Activated T-cell treated with anti-CD3 and anti-CD28 coated beads, Interleukin-2, amount 50 U/mL, for 72 hours (primary cell): ENCODE measurements at regions not wholly inside any gene's neighbourhood (a gene's known extent, or its start where the extent isn't known, plus 50 kb on each side); places are given as distances from the start of the nearest gene placed in this dataset.

Experiments used
- ATAC-seq, 2 donors: fragments of 150-1000 bp; cut with Tn5 transposase; replicated peaks in 1 of 2; 2 replicates each; pipeline ENCODE4 v1.10.0; 2021; ENCODE audit warnings: moderate library complexity in 2 of 2, mild to moderate bottlenecking in 1 of 2
- DNase-seq, 2 donors: peaks; one replicate each; pipeline ENCODE4 v3.0.0; 2021 to 2022; ENCODE audit warnings: mixed read lengths in 1 of 2
- H3K27ac Mint-ChIP-seq: one replicate; pipeline ENCODE4 v1.8.0; 2022; ENCODE audit warnings: mild to moderate bottlenecking, moderate library complexity, mixed read lengths
- H3K27me3 Mint-ChIP-seq: one replicate; pipeline ENCODE4 v1.8.0; 2022; ENCODE audit warnings: low read depth, mixed read lengths
- H3K36me3 Mint-ChIP-seq, 2 donors: one replicate each; pipeline ENCODE4 v1.8.0; 2022; ENCODE audit warnings: mixed read lengths in 2 of 2, mild to moderate bottlenecking in 1 of 2; ENCODE audit not compliant: insufficient read depth in 2 of 2
- H3K4me1 Mint-ChIP-seq: one replicate; pipeline ENCODE4 v1.8.0; 2022; ENCODE audit warnings: low read depth, mixed read lengths
- H3K4me3 Mint-ChIP-seq, 2 donors: one replicate each; pipeline ENCODE4 v1.8.0; 2022; ENCODE audit warnings: mild to moderate bottlenecking in 2 of 2, mixed read lengths in 2 of 2, moderate library complexity in 2 of 2
- H3K9me3 Mint-ChIP-seq, 2 donors: one replicate each; pipeline ENCODE4 v1.8.0; 2022; ENCODE audit warnings: mixed read lengths in 2 of 2

DNA sequence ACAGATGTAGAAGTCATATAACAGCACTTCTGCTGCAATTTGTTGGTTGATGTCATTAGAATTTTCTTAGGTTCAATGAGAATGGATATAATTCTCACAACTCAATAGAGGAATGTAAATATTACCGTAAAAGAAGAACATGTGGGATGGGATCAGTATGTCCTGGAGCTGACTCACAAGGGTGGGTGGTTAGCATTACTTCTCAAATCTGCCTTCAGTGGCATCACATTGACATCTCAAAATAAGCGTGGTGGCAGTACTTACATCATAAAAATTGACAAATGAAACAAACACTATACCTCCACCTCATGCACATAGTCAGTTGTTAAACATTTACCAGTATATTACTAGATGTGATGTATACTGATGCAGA lies 1068.0 kb upstream of the CADM2 start:
- no peak for ATAC-seq
- no peak overlapping the region for H3K27ac Mint-ChIP-seq
- peaks cover 9 to 14% of the 10 kb centered on the region in 2 donors for H3K9me3 Mint-ChIP-seq
- no peak overlapping the region for H3K4me3 Mint-ChIP-seq
- H3K27me3 Mint-ChIP-seq: no peaks in the 10 kb centered on the region
- H3K36me3 Mint-ChIP-seq: no peaks in the 10 kb centered on the region
- H3K4me1 Mint-ChIP-seq: no peaks in the 10 kb centered on the region
- no peak for DNase-seq

DNA sequence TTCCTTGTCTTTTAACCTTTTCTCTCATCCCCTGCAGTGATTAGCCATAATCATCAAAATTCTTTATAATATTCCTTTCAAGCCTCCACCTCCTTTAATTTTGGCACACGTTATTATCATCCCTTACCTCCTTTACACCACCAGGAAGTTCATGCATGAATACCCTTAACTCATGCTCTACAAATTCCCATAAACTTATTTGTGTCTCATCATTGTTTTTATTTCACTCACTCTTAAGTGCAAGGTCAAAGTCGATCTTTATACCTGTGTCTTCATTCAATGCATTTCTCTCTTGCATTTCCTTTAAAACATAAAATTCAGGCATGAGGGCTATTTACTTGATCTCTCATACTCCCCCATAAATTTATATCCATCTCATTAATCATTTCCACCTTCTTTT lies 1064.6 kb upstream of the CADM2 start:
- no peak overlapping the region for H3K4me3 Mint-ChIP-seq
- no peak for ATAC-seq
- no peaks in the 10 kb centered on the region for H3K36me3 Mint-ChIP-seq
- H3K9me3 Mint-ChIP-seq: peaks cover 4 to 12% of the 10 kb centered on the region in 2 donors
- H3K27me3 Mint-ChIP-seq: no peaks in the 10 kb centered on the region
- H3K4me1 Mint-ChIP-seq: no peaks in the 10 kb centered on the region
- no peak for DNase-seq
- H3K27ac Mint-ChIP-seq: no peak overlapping the region

DNA sequence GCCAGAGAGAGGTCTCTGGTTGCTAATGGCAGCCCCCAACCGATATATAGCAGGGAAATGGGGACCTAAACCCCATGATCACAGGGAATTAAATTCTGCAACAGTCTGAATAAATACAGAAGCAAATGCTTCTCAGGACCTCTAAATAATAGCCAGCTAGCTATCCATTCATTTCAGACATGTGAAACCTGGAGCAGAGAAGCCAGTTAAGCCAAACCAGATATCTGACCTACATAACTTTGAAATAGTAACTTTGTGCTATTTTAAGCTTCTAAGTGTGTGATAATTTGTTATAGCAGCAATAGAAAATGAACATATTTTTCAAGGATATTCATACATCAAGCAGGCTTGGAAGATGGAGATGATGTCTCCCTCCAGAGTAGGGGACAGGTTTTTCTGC lies 1062.9 kb upstream of the CADM2 start:
- ATAC-seq: no peak
- Mint-ChIP-seq H3K36me3 (no peaks in the 10 kb centered on the region), H3K27me3 (no peaks in the 10 kb centered on the region), H3K4me3 (no peak overlapping the region), H3K27ac (no peak overlapping the region), H3K4me1 (no peaks in the 10 kb centered on the region), H3K9me3 (peaks cover 2 to 15% of the 10 kb centered on the region in 2 donors)
- no peak for DNase-seq

DNA sequence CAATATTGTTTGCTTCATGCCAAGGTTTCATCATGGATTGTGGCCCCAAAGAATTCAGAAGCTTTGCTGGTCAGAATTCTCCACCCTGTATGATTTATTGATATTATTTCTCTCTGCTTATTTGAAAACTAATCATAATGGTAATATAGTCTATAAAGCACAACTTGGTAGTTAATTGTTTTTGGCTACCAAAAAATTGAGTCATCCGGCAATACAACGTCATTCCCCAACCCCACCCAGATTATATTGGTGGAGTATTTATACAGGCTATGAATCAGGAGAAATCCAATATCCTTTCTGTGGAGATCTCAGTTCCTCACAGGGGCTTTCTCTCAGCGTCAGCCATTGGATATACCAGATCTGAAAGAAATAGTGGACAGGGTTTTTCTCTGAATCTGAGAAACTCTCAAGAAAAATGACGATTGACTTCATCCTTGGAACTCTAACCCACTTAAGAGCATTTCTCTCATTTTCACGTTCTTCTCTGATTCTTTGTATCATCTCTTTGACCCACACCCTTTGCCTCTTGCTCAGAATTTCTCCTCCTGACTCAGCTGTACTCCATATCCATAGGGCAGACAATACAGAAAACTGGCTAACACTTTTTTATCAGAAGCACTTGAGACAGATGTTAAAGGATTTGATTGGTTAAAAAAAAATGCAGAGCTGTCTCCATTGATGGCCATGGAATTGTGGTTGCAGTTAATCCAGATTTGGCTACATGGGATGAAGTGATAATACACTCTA lies 1055.8 kb upstream of the CADM2 start:
- Mint-ChIP-seq H3K4me3 (no peak overlapping the region), H3K27ac (no peak overlapping the region), H3K36me3 (no peaks in the 10 kb centered on the region), H3K4me1 (no peaks in the 10 kb centered on the region), H3K9me3 (peaks cover 6% of the 10 kb centered on the region in 2 donors), H3K27me3 (no peaks in the 10 kb centered on the region)
- ATAC-seq: no peak
- DNase-seq: no peak

DNA sequence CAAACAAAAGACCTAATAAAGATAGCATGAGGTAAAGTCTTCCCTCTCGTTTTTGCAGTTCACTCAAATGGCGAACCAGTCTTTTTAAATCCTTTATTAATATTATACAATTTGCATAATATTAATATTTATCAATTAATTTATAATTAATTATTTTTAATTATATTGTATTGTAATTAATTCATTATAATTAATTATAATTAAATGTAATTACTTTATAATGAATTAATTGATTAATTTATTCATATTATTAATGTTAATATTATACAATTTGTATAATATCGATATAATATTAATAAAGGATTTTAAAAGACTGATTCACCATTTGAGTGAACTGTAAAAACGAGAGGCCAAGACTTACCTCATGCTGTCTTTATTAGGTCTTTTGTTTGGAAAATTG lies 1045.4 kb upstream of the CADM2 start:
- ATAC-seq: no peak
- no peaks in the 10 kb centered on the region for H3K36me3 Mint-ChIP-seq

DNA sequence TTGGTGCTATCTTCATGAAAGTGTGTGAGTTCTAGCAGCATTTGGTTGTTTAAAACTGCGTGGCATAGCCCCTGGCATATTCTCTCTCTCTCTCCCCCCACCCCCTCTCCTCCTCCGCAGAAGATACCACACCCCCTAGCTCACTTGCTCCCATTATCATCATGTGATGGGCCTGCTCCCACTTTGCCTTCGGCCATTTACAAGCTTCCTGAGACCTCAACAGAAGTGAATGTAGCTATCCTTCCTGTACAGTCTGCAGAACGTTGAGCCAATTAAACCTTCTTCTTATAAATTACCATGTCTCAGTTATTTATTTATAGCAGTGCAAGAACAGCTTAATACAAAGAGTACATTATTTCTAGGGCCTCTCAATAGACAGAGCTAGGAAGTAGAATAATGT lies 1032.5 kb upstream of the CADM2 start:
- DNase-seq (no peak), ATAC-seq (no peak)
- peaks cover 7 to 9% of the 10 kb centered on the region in 2 donors for H3K9me3 Mint-ChIP-seq
- peaks cover 2 to 5% of the 10 kb centered on the region in 2 donors for H3K36me3 Mint-ChIP-seq
- H3K4me1 Mint-ChIP-seq: no peaks in the 10 kb centered on the region
- no peaks in the 10 kb centered on the region for H3K27me3 Mint-ChIP-seq
- no peak overlapping the region for H3K4me3 Mint-ChIP-seq
- no peak overlapping the region for H3K27ac Mint-ChIP-seq

More for the DNA sequence above, 1045.4 kb upstream of the CADM2 start:
- H3K4me3 Mint-ChIP-seq: no peak overlapping the region
- no peaks in the 10 kb centered on the region for H3K27me3 Mint-ChIP-seq
- no peak for DNase-seq
- H3K9me3 Mint-ChIP-seq: peaks cover 3 to 8% of the 10 kb centered on the region in 2 donors
- no peaks in the 10 kb centered on the region for H3K4me1 Mint-ChIP-seq
- H3K27ac Mint-ChIP-seq: no peak overlapping the region

DNA sequence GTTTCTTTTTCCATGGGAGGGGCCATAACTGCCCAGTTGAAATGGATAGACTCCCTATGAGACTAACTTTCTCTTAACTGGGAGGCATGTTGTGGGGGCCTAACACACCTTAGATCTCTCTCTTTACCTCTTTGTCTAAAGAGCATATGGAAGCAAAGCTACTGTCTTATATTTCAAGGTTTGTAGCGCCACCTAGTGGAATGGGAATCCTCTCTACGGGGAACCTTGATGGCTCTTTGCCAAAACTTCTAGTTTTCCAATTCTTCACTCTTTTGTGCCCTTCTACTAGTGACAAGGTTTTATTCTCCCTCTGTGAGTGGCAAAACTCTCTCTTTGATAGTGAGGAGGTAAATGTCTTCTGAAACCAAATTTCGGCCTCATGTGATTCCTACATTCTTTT lies 1030.4 kb upstream of the CADM2 start:
- H3K27me3 Mint-ChIP-seq: no peaks in the 10 kb centered on the region
- ATAC-seq (no peak), DNase-seq (peak in 1 of 2 donors; percentile 5)
- no peak overlapping the region for H3K4me3 Mint-ChIP-seq
- no peak overlapping the region for H3K27ac Mint-ChIP-seq
- peaks cover 9 to 10% of the 10 kb centered on the region in 2 donors for H3K9me3 Mint-ChIP-seq
- H3K36me3 Mint-ChIP-seq: peaks cover 2 to 5% of the 10 kb centered on the region in 2 donors
- H3K4me1 Mint-ChIP-seq: no peaks in the 10 kb centered on the region

DNA sequence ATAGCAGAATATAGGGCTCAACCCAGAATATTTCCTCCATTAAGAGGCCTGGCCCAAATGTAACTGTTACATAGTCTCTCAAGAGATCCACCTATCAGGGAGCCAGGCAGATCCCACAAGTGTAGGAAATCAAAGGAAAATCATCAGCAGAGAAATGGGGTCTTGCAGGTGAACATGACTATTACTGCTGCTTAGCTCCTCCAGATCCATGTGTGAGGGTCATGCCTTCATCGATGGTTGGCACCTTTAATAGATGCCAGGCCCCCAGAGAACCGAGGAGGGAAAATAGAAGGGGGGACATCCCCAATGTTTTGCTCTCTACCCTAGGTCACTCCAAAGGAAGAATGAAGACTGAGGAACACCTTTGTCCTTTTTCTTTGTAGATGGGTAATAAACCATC lies 1029.9 kb upstream of the CADM2 start:
- H3K4me3 Mint-ChIP-seq: no peak overlapping the region
- H3K27ac Mint-ChIP-seq: no peak overlapping the region
- H3K9me3 Mint-ChIP-seq: peaks cover 9 to 10% of the 10 kb centered on the region in 2 donors
- no peaks in the 10 kb centered on the region for H3K4me1 Mint-ChIP-seq
- DNase-seq (no peak), ATAC-seq (no peak)
- H3K27me3 Mint-ChIP-seq: no peaks in the 10 kb centered on the region
- H3K36me3 Mint-ChIP-seq: peaks cover 2 to 5% of the 10 kb centered on the region in 2 donors

DNA sequence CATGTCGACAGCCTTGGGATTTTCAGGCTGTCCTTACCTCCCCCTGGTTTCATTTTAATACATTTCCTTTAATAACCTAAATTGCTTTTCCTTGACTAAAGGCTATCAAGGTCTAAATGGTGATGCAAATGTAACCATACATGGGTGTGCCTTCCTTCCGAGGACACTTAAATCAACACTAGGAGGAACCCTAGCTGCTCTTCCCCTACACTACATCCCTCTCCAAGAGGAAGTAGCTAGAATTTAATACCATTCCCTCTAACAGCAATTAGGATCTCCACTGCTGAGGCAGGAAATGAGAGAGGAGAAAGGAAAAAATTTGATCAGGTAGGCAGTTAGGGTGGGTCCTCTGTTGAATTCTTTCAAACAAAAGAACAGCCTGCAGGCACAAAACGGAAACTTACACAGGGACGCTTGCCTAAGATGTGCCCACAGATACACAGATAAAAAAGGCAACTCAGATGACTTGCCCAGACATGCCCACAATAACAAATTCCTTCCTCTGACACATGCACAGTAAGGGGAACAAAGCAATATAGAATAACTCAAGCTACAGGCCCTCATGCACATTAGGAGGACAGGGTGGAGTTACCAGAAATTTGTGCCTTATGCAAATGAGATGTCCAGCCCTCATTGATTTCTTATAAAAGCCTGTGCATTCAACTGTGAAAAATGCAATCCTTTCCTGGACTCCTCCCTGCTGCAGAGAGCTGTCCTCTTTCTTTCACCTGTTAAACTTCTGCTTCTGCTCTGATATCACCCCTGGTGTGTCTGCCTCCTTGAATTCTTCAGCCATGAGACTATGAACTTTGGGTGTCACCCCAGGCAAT lies 1024.4 kb upstream of the CADM2 start:
- ATAC-seq (no peak), DNase-seq (no peak)
- H3K27ac Mint-ChIP-seq: no peak overlapping the region
- no peak overlapping the region for H3K4me3 Mint-ChIP-seq
- H3K9me3 Mint-ChIP-seq: peaks cover 16 to 19% of the 10 kb centered on the region in 2 donors
- no peaks in the 10 kb centered on the region for H3K27me3 Mint-ChIP-seq
- H3K36me3 Mint-ChIP-seq: peaks cover 0 to 5% of the 10 kb centered on the region in 2 donors
- no peaks in the 10 kb centered on the region for H3K4me1 Mint-ChIP-seq

DNA sequence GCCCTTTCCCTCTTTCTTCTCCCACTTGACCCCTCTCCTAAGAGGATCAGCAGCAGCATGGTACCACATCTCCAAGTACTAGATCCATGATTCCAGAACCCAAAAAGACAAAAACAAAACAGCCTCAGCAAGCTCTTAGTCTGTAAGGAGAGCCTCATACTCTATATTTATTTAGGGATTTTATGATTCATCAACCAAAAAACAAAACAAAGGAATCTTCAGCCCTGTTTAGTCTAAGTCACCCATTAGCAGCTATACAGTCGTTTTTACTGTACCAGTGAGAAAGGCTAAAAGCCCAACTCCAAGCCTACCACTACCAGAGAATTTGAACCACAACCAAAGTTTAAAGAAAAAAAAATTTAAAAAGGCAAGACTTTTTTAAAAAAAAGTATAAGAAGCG lies 1020.3 kb upstream of the CADM2 start:
- no peak overlapping the region for H3K27ac Mint-ChIP-seq
- no peak for ATAC-seq
- H3K27me3 Mint-ChIP-seq: no peaks in the 10 kb centered on the region
- no peak overlapping the region for H3K4me3 Mint-ChIP-seq
- H3K36me3 Mint-ChIP-seq: no peaks in the 10 kb centered on the region
- peaks cover 15 to 16% of the 10 kb centered on the region in 2 donors for H3K9me3 Mint-ChIP-seq
- DNase-seq: no peak
- no peaks in the 10 kb centered on the region for H3K4me1 Mint-ChIP-seq

DNA sequence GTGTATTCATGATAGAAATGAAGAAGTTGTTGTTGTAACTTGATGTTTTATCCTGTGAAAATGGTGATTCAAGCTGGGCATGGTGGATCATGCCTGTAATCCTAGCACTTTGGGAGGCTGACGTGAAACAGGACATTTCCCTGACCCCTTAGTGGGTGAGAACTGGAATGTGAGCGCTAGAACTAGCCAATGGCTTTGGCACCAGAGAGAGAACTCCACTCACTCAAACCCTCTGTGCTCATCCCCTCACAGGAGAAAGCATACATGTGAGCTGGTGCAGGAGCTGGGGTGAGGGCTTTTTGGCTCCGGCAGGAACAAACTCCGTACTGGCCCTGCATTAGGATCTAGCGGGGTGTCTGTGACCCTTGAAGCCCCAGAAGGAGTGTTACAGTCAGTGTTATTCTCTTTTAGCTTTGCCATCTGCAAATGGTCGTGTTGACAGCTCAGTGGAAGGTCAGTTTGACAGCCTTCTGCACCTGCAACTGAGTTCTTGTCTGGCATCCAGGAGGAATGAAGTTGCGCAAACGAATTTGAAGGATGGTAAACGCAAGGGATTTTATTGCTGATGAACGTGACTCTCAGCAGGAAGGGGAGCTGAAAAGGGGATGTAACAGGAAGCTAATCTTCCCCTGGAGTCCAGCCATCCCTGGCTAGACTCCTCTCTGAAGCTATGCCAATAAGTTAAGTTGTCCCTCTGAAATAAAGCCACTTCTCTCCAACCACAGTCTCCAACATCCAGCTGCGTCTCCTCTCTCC lies 1016.6 kb upstream of the CADM2 start:
- ATAC-seq (no peak), DNase-seq (no peak)
- peaks cover 8 to 10% of the 10 kb centered on the region in 2 donors for H3K9me3 Mint-ChIP-seq
- no peaks in the 10 kb centered on the region for H3K27me3 Mint-ChIP-seq
- H3K4me1 Mint-ChIP-seq: no peaks in the 10 kb centered on the region
- H3K27ac Mint-ChIP-seq: no peak overlapping the region
- H3K36me3 Mint-ChIP-seq: no peaks in the 10 kb centered on the region
- no peak overlapping the region for H3K4me3 Mint-ChIP-seq

DNA sequence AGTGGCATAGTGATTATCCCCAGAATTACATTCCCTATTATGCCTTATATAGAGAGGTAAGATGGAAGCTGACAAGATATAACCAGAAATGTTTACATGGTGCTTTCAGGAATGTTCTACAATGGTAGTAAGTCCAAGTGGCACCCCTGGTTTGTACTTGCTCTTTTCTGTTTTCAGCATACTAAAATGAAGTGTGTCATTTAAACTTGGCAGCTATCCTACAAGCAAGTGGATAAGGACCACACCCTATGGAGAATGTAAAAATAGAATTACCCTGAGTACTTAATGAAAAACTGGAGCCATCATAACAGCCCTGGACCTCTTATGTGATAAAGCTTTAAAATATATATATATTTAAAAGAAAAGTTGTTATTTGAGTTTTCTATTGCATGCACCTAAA lies 1012.7 kb upstream of the CADM2 start:
- H3K4me3 Mint-ChIP-seq: no peak overlapping the region
- ATAC-seq: no peak
- H3K27ac Mint-ChIP-seq: no peak overlapping the region
- no peaks in the 10 kb centered on the region for H3K36me3 Mint-ChIP-seq
- H3K4me1 Mint-ChIP-seq: no peaks in the 10 kb centered on the region
- H3K9me3 Mint-ChIP-seq: peaks cover 4 to 6% of the 10 kb centered on the region in 2 donors
- DNase-seq: no peak
- no peaks in the 10 kb centered on the region for H3K27me3 Mint-ChIP-seq

DNA sequence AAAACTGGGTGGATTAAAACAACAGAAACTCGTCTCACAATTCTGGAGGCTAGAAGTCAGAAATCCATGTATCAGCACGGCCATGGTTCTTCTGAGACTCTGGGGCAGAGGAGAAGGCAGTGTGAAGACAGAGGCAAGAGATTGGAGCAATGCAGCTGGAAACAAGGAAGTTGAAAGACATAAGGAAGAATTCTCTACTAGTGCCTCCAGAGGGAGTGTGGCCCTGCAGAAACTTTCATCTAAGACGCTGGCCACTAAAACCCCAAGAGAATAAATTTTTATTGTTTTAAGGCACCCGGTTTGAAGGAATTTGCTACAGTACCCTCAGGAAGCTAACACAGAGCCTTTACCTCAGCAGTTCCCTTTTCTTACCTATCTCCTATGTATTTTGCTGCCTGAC lies 1012.2 kb upstream of the CADM2 start:
- no peak for ATAC-seq
- Mint-ChIP-seq H3K36me3 (no peaks in the 10 kb centered on the region), H3K4me1 (no peaks in the 10 kb centered on the region), H3K4me3 (no peak overlapping the region), H3K9me3 (peaks cover 4 to 6% of the 10 kb centered on the region in 2 donors), H3K27me3 (no peaks in the 10 kb centered on the region), H3K27ac (no peak overlapping the region)
- DNase-seq: no peak
